ENCODE measurements at regions not wholly inside any gene's neighbourhood (a gene's known extent, or its start where the extent isn't known, plus 50 kb on each side); places are given as distances from the start of the nearest gene placed in this dataset.

DNA sequence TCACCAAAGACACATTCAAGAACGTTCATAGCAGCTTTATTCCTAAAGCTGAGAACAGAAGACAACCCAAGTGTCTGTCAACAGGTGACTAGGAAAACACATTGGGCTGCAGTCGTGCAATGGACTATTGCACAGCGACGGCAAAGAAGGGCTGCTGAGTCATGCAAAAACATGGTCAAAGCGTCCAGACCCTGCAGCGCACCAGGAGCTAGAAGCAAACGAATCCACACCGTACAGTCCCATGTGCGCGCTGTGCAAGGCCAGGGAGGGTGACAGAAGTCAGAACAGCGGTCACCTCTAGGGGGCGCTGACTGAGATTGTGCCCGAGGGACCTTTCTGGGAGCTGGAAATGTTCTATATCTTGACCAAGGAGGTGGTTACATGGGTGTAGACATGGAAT is 266.4 kb downstream of the MAF start:
- intact Hi-C loops (cut with micrococcal nuclease; ENCODE audit: unreplicated experiment): no loop called here
- no peaks in the 10 kb centered on the region for H3K4me1 ChIP-seq (ENCODE audit: control insufficient read depth, insufficient read depth, low read length)
- H3K27me3 ChIP-seq (ENCODE audit: control insufficient read depth, insufficient read depth, low read length): no peaks in the 10 kb centered on the region
- ChIA-PET POLR2A (no interaction called here), CTCF (no interaction called here)
- no peaks in the 10 kb centered on the region for H3K36me3 ChIP-seq (ENCODE audit: control insufficient read depth, insufficient read depth, low read length)
- in situ Hi-C loops (cut with HindIII; ENCODE audit: low pct_unique_long_range_greater_than_20kb, low sequenced_read_pairs): no loop called here
- TF ChIP-seq TCF7L2 (IDR thresholded peaks at IDR 0.05; ENCODE audit: low read depth, low read length): no peak
- TF ChIP-seq, protein P1, sequence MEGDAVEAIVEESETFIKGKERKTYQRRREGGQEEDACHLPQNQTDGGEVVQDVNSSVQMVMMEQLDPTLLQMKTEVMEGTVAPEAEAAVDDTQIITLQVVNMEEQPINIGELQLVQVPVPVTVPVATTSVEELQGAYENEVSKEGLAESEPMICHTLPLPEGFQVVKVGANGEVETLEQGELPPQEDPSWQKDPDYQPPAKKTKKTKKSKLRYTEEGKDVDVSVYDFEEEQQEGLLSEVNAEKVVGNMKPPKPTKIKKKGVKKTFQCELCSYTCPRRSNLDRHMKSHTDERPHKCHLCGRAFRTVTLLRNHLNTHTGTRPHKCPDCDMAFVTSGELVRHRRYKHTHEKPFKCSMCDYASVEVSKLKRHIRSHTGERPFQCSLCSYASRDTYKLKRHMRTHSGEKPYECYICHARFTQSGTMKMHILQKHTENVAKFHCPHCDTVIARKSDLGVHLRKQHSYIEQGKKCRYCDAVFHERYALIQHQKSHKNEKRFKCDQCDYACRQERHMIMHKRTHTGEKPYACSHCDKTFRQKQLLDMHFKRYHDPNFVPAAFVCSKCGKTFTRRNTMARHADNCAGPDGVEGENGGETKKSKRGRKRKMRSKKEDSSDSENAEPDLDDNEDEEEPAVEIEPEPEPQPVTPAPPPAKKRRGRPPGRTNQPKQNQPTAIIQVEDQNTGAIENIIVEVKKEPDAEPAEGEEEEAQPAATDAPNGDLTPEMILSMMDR (IDR thresholded peaks at IDR 0.05): peak; percentile 47
- no peak for ATAC-seq
- BruUV-seq (replicated peaks): no TSS peak
- no peak overlapping the region for H3K27ac ChIP-seq (ENCODE audit: low read length)
- no peaks in the 10 kb centered on the region for H3K9me3 ChIP-seq (ENCODE audit: control insufficient read depth, insufficient read depth, low read depth, low read length)
- no peak for DNase-seq (ENCODE audit: low read depth, low spot score)
- H3K4me3 ChIP-seq (ENCODE audit: low read depth in 2 of 2, low read length in 2 of 2): no peak overlapping the region

- CTCF ChIA-PET: no interaction called here
- no peak for TF ChIP-seq POLR2AphosphoS5 (IDR thresholded peaks at IDR 0.05; ENCODE audit: low read depth, low read length)
- TF ChIP-seq REST (IDR thresholded peaks at IDR 0.05; ENCODE audit: insufficient read depth in 1 of 2, low read depth in 2 of 2, low read length in 1 of 2): no peak
- TF ChIP-seq, protein P1 (IDR thresholded peaks at IDR 0.05): no peak
- no peak for TF ChIP-seq TCF7L2 (IDR thresholded peaks at IDR 0.05; ENCODE audit: low read depth, low read length)
- no peak for TF ChIP-seq SIN3A (IDR thresholded peaks at IDR 0.05; ENCODE audit: borderline replicate concordance, insufficient read depth, low read depth, low read length)
- ATAC-seq: no peak
- no peak overlapping the region for H3K4me3 ChIP-seq (ENCODE audit: low read depth in 2 of 2, low read length in 2 of 2)
- no peaks in the 10 kb centered on the region for H3K4me1 ChIP-seq (ENCODE audit: control insufficient read depth, insufficient read depth, low read length)
- H3K27me3 ChIP-seq (ENCODE audit: control insufficient read depth, insufficient read depth, low read length): no peaks in the 10 kb centered on the region
- in situ Hi-C loops (cut with HindIII; ENCODE audit: low pct_unique_long_range_greater_than_20kb, low sequenced_read_pairs) (no loop called here), intact Hi-C loops (cut with micrococcal nuclease; ENCODE audit: unreplicated experiment) (no loop called here)
- H3K36me3 ChIP-seq (ENCODE audit: control insufficient read depth, insufficient read depth, low read length): no peaks in the 10 kb centered on the region
- DNase-seq (ENCODE audit: low read depth, low spot score): no peak
- POLR2A ChIA-PET: no interaction called here
- no TSS peak for BruUV-seq (replicated peaks)
- H3K9me3 ChIP-seq (ENCODE audit: control insufficient read depth, insufficient read depth, low read depth, low read length): no peaks in the 10 kb centered on the region
- H3K27ac ChIP-seq (ENCODE audit: low read length): no peak overlapping the region
These were observed 269.5 kb downstream of the MAF start for GRCh38 chr16:79331066-79331465.

GRCh38 chr16:79329967-79330366 is 270.6 kb downstream of the MAF start:
- Histone ChIP-seq H3K27me3 (ENCODE audit: control insufficient read depth, insufficient read depth, low read length) (no peaks in the 10 kb centered on the region), H3K4me3 (ENCODE audit: low read depth in 2 of 2, low read length in 2 of 2) (no peak overlapping the region), H3K27ac (ENCODE audit: low read length) (no peak overlapping the region), H3K36me3 (ENCODE audit: control insufficient read depth, insufficient read depth, low read length) (no peaks in the 10 kb centered on the region), H3K4me1 (ENCODE audit: control insufficient read depth, insufficient read depth, low read length) (no peaks in the 10 kb centered on the region), H3K9me3 (ENCODE audit: control insufficient read depth, insufficient read depth, low read depth, low read length) (no peaks in the 10 kb centered on the region)
- DNase-seq (ENCODE audit: low read depth, low spot score) (no peak), ATAC-seq (no peak)
- CTCF ChIA-PET: no interaction called here
- in situ Hi-C loops (cut with HindIII; ENCODE audit: low pct_unique_long_range_greater_than_20kb, low sequenced_read_pairs) (no loop called here), intact Hi-C loops (cut with micrococcal nuclease; ENCODE audit: unreplicated experiment) (no loop called here)
- no TSS peak for BruUV-seq (replicated peaks)
- POLR2A ChIA-PET: no interaction called here
- TF ChIP-seq REST (IDR thresholded peaks at IDR 0.05; ENCODE audit: insufficient read depth in 1 of 2, low read depth in 2 of 2, low read length in 1 of 2) (no peak), SIN3A (IDR thresholded peaks at IDR 0.05; ENCODE audit: borderline replicate concordance, insufficient read depth, low read depth, low read length) (no peak), POLR2AphosphoS5 (IDR thresholded peaks at IDR 0.05; ENCODE audit: low read depth, low read length) (no peak), TCF7L2 (IDR thresholded peaks at IDR 0.05; ENCODE audit: low read depth, low read length) (no peak)
- TF ChIP-seq, protein P1 (IDR thresholded peaks at IDR 0.05): no peak
